Ishikawa (cell line): ENCODE measurements at regions not wholly inside any gene's neighbourhood (a gene's known extent, or its start where the extent isn't known, plus 50 kb on each side); places are given as distances from the start of the nearest gene placed in this dataset.

ENCODE experiments used
- CEBPB ChIP-seq: IDR thresholded peaks from 2 replicates; pipeline ENCODE4 v1.6.1; 2012
- CREB1 ChIP-seq: IDR thresholded peaks from 2 replicates; pipeline ENCODE4 v1.6.1; 2012; ENCODE audit warnings: low read depth
- EGR1 ChIP-seq: IDR thresholded peaks from 2 replicates; pipeline ENCODE4 v1.6.1; 2012
- EP300 ChIP-seq: IDR thresholded peaks from 2 replicates; pipeline ENCODE4 v1.6.1; 2012; ENCODE audit warnings: borderline replicate concordance
- FOXM1 ChIP-seq: IDR thresholded peaks from 2 replicates; pipeline ENCODE4 v1.6.1; 2012; ENCODE audit warnings: low read depth, borderline replicate concordance
- NFIC ChIP-seq: IDR thresholded peaks from 2 replicates; pipeline ENCODE4 v1.6.1; 2012
- RAD21 ChIP-seq: IDR thresholded peaks from 2 replicates; pipeline ENCODE4 v1.6.1; 2012; ENCODE audit warnings: low read depth
- TAF1 ChIP-seq: IDR thresholded peaks from 2 replicates; pipeline ENCODE4 v1.6.1; 2012; ENCODE audit warnings: low read depth, mild to moderate bottlenecking
- TCF12 ChIP-seq: IDR thresholded peaks from 2 replicates; pipeline ENCODE4 v1.6.1; 2012; ENCODE audit warnings: low read depth
- TEAD4 ChIP-seq: IDR thresholded peaks from 2 replicates; pipeline ENCODE4 v1.6.1; 2012
- YY1 ChIP-seq: IDR thresholded peaks from 2 replicates; pipeline ENCODE4 v1.6.1; 2012; ENCODE audit warnings: low read depth
- ZBTB7A ChIP-seq: IDR thresholded peaks from 2 replicates; pipeline ENCODE4 v1.6.1; 2012; ENCODE audit warnings: low read depth
- TF ChIP-seq, protein P1 (sequence below): IDR thresholded peaks from 2 replicates; pipeline ENCODE4 v1.6.1; 2012; ENCODE audit warnings: low read depth, mild to moderate bottlenecking
- TF ChIP-seq, protein P2 (sequence below): IDR thresholded peaks from 2 replicates; pipeline ENCODE4 v1.6.1; 2012
- TF ChIP-seq, protein P3 (sequence below): IDR thresholded peaks from 2 replicates; pipeline ENCODE4 v1.6.1; 2012

DNA sequence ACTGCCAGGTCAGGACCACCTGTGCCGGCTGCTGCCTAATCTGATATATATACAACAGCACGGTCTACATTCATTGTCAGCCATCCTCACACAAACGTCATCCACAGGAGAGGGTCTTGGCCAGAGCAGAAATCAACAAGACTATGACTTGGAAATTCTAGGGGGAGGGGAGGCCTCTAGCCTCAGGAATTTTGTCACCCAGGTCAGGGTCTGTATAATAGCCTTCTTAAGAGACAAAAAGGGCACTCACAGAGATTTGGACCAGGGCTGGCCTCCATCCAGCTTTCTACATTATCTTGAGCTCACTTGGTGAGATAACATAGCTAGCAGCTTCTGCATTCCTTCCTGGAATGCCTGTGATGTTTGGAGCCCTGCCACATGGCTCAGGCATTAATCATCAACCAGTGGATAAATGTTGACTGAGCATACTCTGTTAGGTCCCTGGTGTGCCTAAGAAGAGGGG, 50.4 kb upstream of the CTIF start:
- TF ChIP-seq ZBTB7A, result no peak
- TF ChIP-seq, protein P1, sequence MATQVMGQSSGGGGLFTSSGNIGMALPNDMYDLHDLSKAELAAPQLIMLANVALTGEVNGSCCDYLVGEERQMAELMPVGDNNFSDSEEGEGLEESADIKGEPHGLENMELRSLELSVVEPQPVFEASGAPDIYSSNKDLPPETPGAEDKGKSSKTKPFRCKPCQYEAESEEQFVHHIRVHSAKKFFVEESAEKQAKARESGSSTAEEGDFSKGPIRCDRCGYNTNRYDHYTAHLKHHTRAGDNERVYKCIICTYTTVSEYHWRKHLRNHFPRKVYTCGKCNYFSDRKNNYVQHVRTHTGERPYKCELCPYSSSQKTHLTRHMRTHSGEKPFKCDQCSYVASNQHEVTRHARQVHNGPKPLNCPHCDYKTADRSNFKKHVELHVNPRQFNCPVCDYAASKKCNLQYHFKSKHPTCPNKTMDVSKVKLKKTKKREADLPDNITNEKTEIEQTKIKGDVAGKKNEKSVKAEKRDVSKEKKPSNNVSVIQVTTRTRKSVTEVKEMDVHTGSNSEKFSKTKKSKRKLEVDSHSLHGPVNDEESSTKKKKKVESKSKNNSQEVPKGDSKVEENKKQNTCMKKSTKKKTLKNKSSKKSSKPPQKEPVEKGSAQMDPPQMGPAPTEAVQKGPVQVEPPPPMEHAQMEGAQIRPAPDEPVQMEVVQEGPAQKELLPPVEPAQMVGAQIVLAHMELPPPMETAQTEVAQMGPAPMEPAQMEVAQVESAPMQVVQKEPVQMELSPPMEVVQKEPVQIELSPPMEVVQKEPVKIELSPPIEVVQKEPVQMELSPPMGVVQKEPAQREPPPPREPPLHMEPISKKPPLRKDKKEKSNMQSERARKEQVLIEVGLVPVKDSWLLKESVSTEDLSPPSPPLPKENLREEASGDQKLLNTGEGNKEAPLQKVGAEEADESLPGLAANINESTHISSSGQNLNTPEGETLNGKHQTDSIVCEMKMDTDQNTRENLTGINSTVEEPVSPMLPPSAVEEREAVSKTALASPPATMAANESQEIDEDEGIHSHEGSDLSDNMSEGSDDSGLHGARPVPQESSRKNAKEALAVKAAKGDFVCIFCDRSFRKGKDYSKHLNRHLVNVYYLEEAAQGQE, result no peak
- TF ChIP-seq, protein P2, sequence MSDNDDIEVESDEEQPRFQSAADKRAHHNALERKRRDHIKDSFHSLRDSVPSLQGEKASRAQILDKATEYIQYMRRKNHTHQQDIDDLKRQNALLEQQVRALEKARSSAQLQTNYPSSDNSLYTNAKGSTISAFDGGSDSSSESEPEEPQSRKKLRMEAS, result no peak; the same call in 1 of the 2 replicates
- TF ChIP-seq NFIC, result peak; percentile 94
- no peak for TF ChIP-seq TAF1
- no peak for TF ChIP-seq CEBPB
- no peak for TF ChIP-seq EGR1
- peak; percentile 58; the same call in 1 of the 2 replicates for TF ChIP-seq TCF12
- TF ChIP-seq EP300, result peak; percentile 63
- TF ChIP-seq TEAD4, result peak; percentile 98
- TF ChIP-seq, protein P3, sequence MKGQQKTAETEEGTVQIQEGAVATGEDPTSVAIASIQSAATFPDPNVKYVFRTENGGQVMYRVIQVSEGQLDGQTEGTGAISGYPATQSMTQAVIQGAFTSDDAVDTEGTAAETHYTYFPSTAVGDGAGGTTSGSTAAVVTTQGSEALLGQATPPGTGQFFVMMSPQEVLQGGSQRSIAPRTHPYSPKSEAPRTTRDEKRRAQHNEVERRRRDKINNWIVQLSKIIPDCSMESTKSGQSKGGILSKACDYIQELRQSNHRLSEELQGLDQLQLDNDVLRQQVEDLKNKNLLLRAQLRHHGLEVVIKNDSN, result no peak
- no peak for TF ChIP-seq RAD21

DNA sequence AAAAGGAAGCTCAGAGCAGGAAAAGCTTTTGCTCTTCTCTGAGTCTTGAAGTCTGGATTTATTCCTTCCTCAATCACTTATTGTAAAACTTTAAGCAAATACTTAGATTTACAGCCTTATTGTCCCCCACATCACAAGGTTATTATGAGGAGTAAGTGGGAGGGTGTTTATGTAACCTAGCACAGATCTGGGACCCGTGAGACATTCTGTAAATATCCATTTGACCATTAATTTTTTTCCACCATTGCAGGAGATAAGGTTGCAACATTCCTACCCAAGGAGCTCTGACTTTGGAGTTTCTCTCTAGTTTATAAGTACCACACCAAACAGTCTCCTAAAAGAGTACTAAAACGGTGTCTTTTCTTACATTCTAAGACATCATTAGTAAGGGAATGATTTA, 52.1 kb upstream of the CTIF start:
- TF ChIP-seq, protein P3, result no peak
- TF ChIP-seq CREB1 (no peak), NFIC (no peak), EP300 (no peak), TAF1 (no peak), TEAD4 (no peak), RAD21 (no peak), EGR1 (no peak), ZBTB7A (no peak), YY1 (no peak), CEBPB (no peak), TCF12 (no peak), FOXM1 (no peak)
- TF ChIP-seq, protein P2, result no peak
- TF ChIP-seq, protein P1, result no peak

DNA sequence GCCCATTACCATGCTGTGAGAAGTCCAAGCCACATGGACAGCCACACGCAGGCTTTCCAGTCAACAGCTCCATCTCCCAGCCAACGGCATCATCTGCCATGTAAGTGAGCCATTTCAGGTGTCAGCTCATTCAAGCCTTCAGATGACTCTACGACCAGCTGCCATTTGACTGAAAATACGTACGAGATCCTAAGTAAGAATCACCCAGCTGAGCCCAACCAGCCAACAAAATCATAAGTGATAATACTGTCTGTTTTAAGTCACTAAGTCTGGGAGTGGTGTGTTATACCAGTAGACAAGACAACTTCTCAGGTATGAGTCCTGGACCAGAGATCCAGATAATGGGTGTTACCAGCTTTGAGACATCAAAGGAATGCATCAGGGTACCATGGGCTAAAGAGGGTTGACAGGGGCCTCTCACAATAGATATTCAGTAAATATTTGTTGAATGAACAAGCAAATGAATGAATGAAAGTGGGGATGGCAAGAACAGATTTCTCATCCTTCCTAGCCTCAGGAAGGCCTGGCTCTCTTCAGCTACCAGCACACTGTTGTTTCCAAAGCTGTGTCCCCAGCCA, 52.9 kb upstream of the CTIF start:
- TF ChIP-seq CEBPB, result no peak
- no peak for TF ChIP-seq ZBTB7A
- TF ChIP-seq EP300, result no peak
- no peak for TF ChIP-seq FOXM1
- TF ChIP-seq, protein P3, result no peak
- TF ChIP-seq TCF12, result no peak
- no peak for TF ChIP-seq YY1

DNA sequence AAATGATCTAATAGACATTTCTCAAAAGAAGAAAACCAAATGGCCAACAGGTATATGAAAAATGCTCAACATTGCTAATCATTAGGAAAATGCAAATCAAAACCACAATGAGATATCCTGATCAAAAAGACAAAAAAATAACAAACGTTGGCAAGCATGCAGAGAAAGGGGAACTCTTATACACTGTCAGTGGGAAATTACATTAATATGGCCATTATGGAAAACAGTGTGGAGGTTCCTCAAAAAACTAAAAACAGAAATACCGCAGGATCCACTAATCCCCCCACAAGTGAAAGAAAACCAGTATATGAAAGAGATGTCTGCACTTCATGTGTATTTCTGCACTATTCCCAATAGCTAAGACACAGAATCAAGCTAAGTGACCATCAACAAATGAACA, 57.7 kb upstream of the CTIF start:
- TF ChIP-seq FOXM1 (no peak), EGR1 (no peak), TCF12 (no peak), CREB1 (no peak), EP300 (no peak)
- TF ChIP-seq, protein P2, result no peak

DNA sequence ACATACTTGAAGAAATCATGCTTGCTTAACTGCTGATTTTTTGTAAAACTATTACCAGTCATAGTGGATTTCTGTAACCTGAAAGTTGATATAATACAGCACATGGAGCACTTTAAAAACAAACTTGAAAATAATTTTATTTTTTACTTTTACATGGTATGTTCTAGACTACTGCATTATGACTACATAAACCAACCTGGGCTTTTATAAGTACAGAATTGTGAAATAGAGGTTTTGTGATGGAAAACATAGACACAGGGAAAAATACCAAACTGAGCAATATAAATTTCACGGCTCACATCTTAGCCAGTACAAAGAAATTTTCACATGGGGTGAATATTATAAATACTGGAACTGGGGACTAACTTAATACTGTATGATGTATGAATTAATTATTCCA, 59.3 kb upstream of the CTIF start:
- TF ChIP-seq, protein P2, result no peak
- no peak for TF ChIP-seq RAD21
- TF ChIP-seq TEAD4, result no peak
- TF ChIP-seq TCF12, result no peak
- TF ChIP-seq EGR1, result no peak
- TF ChIP-seq TAF1, result no peak
- no peak for TF ChIP-seq CREB1
- TF ChIP-seq FOXM1, result no peak
- no peak for TF ChIP-seq ZBTB7A
- no peak for TF ChIP-seq YY1
- no peak for TF ChIP-seq CEBPB
- TF ChIP-seq, protein P1, result no peak
- TF ChIP-seq, protein P3, result no peak
